Smooth muscle cell (in vitro differentiated cells): ENCODE measurements at regions not wholly inside any gene's neighbourhood (a gene's known extent, or its start where the extent isn't known, plus 50 kb on each side); places are given as distances from the start of the nearest gene placed in this dataset.

Experiments used
- DNase-seq: peaks from one replicate; lab custom pipeline; 2025; ENCODE audit not compliant: unreplicated experiment; lab: John Stamatoyannopoulos, UW
- H2AFZ ChIP-seq: fragments of 200-600 bp; sonication (generic); 2 replicates; pipeline ENCODE4 v1.6.0; 2016; ENCODE audit warnings: antibody characterized with exemption, low read depth, mild to moderate bottlenecking
- H3F3A ChIP-seq: fragments of 200-600 bp; sonication (generic); 2 replicates; pipeline ENCODE4 v1.6.0; 2017; ENCODE audit warnings: antibody characterized with exemption, low read depth
- H3K27ac ChIP-seq: fragments of 200-600 bp; sonication (generic); 2 replicates; pipeline ENCODE4 v1.5.1; 2016; ENCODE audit warnings: low read depth, mild to moderate bottlenecking
- H3K27me3 ChIP-seq: fragments of 200-600 bp; sonication (generic); 2 replicates; pipeline ENCODE4 v1.6.1; 2016; ENCODE audit warnings: low read depth, mild to moderate bottlenecking
- H3K36me3 ChIP-seq: fragments of 200-600 bp; sonication (generic); 2 replicates; pipeline ENCODE4 v1.5.1; 2016; ENCODE audit warnings: low read depth
- H3K4me1 ChIP-seq: fragments of 200-600 bp; sonication (generic); 2 replicates; pipeline ENCODE4 v1.5.1; 2016; ENCODE audit warnings: low read depth
- H3K4me2 ChIP-seq: fragments of 200-600 bp; sonication (generic); 2 replicates; pipeline ENCODE4 v1.6.0; 2016; ENCODE audit warnings: mild to moderate bottlenecking
- H3K4me3 ChIP-seq: fragments of 200-600 bp; sonication (generic); 2 replicates; pipeline ENCODE4 v1.5.1; 2016; ENCODE audit warnings: mild to moderate bottlenecking
- H3K79me2 ChIP-seq: fragments of 200-600 bp; sonication (generic); 2 replicates; pipeline ENCODE4 v1.6.0; 2016; ENCODE audit warnings: low read depth, mild to moderate bottlenecking
- H3K9ac ChIP-seq: fragments of 200-600 bp; sonication (generic); 2 replicates; pipeline ENCODE4 v1.6.0; 2016; ENCODE audit warnings: low read depth
- H3K9me3 ChIP-seq: fragments of 200-600 bp; sonication (generic); replicated peaks from 2 replicates; pipeline ENCODE4 v1.5.1; 2016; ENCODE audit warnings: low read depth
- H4K20me1 ChIP-seq: fragments of 200-600 bp; sonication (generic); 2 replicates; pipeline ENCODE4 v1.6.0; 2016; ENCODE audit warnings: low read depth
- WGBS: methylation state at CpG from one replicate; pipeline ENCODE4 v1.1.7; 2016; ENCODE audit warnings: low lambda C conversion rate; 5-methylcytosine and 5-hydroxymethylcytosine counted together
- TF ChIP-seq, protein P1 (sequence below): fragments of 200-600 bp; sonication (generic); IDR thresholded peaks from 2 replicates; pipeline ENCODE4 v1.5.1; 2017; ENCODE audit warnings: borderline replicate concordance, mild to moderate bottlenecking, antibody characterized with exemption; ENCODE audit not compliant: insufficient read depth, poor library complexity, severe bottlenecking

DNA sequence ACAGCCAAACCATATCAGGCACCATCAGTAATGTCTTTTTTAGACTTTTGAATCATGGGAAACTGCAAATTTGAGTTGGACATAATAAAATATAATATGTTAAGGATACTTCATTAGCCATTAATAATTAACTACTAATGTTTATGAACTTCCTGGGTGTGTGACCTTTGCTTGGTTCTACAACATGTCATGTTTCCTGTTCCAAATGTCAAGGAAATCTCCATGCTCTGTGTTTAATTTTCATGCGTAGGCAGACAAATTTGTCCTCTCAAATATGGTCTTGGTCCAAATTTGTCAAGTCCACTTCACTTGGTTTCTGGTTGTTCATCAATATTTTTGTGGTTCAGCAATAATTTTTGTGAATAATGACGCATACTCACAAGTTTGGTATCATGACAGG is 410.5 kb downstream of the BMP2 start:
- WGBS: 96% methylated on average over 2 of the region's 2 CpGs
- no peaks in the 10 kb centered on the region for H3K4me1 ChIP-seq

DNA sequence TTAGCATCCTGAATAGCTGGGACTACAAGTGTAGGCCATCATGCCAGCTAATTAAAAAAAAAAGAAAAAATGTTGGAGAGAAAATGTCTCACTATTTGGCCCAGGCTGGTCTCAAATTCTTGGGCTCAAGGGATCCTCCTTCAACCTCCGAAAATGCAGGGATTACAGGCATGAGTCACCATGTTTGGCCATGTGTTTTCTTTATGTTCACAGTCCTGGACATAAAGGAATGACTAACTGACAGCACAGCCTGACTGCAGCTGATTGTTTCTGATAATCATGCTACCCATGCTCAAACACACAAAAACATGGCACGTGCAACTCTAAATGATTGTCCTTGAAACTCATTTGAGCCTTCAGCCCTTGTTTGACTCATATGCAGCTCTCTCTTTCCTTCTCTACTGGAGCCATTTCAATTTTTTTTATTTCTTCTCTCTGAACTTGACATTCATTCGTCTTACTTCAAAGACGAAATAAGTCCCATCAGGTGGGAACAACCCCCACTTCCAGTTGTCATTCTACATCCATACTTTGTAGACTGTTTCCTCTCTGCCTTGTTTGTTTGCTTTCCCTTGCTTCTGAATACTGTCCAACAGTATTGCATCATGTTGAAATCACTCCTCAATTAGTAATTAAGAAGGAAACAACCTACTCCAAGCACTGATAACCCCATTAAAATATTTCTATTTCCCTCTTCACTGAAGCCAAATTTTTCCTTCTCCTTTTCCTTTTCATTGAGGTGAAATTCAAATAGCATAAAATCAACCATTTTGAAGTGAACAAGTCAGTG is 413.0 kb downstream of the BMP2 start:
- 61% methylated on average over 4 of the region's 4 CpGs for WGBS
- Histone ChIP-seq H3K79me2 (no peaks in the 10 kb centered on the region), H3K4me1 (no peaks in the 10 kb centered on the region), H3K4me2 (no peak overlapping the region), H3K9me3 (no peaks in the 10 kb centered on the region), H3K27ac (no peak overlapping the region), H3K27me3 (no peaks in the 10 kb centered on the region), H3K36me3 (no peaks in the 10 kb centered on the region), H3K4me3 (no peak overlapping the region), H4K20me1 (no peaks in the 10 kb centered on the region), H3F3A (no peaks in the 10 kb centered on the region), H3K9ac (no peak overlapping the region), H2AFZ (no peak overlapping the region)
- TF ChIP-seq, protein P1, sequence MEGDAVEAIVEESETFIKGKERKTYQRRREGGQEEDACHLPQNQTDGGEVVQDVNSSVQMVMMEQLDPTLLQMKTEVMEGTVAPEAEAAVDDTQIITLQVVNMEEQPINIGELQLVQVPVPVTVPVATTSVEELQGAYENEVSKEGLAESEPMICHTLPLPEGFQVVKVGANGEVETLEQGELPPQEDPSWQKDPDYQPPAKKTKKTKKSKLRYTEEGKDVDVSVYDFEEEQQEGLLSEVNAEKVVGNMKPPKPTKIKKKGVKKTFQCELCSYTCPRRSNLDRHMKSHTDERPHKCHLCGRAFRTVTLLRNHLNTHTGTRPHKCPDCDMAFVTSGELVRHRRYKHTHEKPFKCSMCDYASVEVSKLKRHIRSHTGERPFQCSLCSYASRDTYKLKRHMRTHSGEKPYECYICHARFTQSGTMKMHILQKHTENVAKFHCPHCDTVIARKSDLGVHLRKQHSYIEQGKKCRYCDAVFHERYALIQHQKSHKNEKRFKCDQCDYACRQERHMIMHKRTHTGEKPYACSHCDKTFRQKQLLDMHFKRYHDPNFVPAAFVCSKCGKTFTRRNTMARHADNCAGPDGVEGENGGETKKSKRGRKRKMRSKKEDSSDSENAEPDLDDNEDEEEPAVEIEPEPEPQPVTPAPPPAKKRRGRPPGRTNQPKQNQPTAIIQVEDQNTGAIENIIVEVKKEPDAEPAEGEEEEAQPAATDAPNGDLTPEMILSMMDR: no peak
- no peak for DNase-seq

More for the DNA sequence above, 410.5 kb downstream of the BMP2 start:
- no peak overlapping the region for H3K27ac ChIP-seq
- H3K36me3 ChIP-seq: no peaks in the 10 kb centered on the region
- no peak for DNase-seq
- no peaks in the 10 kb centered on the region for H3K27me3 ChIP-seq
- H3K4me3 ChIP-seq: no peak overlapping the region
- no peaks in the 10 kb centered on the region for H3F3A ChIP-seq
- no peak overlapping the region for H3K4me2 ChIP-seq
- TF ChIP-seq, protein P1: no peak
- no peaks in the 10 kb centered on the region for H3K79me2 ChIP-seq
- no peak overlapping the region for H3K9ac ChIP-seq
- no peak overlapping the region for H2AFZ ChIP-seq
- H4K20me1 ChIP-seq: no peaks in the 10 kb centered on the region
- no peaks in the 10 kb centered on the region for H3K9me3 ChIP-seq

DNA sequence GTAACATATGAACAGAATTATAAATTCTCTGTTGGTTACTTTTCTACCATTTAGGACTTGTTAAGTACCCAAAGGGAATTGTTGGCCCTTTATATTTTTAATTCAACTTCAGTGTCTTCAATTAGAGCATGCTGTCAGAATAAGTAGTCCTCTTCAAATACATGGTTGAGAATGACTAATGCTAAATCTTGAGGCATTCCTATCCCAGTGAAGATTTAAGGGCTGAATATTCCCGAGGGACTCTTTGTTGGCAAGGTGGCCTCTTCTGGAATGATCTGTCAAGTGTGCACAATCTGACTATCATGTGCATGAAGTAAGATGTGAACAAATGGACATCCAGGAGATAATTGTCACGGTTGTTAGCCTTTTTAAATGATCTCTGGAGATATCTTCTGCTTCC is 421.7 kb downstream of the BMP2 start:
- Histone ChIP-seq H3K4me1 (no peaks in the 10 kb centered on the region), H2AFZ (no peak overlapping the region), H3K27me3 (no peaks in the 10 kb centered on the region), H3K27ac (no peak overlapping the region), H3F3A (no peaks in the 10 kb centered on the region), H3K79me2 (no peaks in the 10 kb centered on the region), H4K20me1 (no peaks in the 10 kb centered on the region), H3K9me3 (no peaks in the 10 kb centered on the region), H3K9ac (no peak overlapping the region), H3K4me2 (no peak overlapping the region), H3K36me3 (no peaks in the 10 kb centered on the region), H3K4me3 (no peak overlapping the region)
- WGBS: 70% methylated on average over 2 of the region's 2 CpGs
- TF ChIP-seq, protein P1: no peak
- no peak for DNase-seq

DNA sequence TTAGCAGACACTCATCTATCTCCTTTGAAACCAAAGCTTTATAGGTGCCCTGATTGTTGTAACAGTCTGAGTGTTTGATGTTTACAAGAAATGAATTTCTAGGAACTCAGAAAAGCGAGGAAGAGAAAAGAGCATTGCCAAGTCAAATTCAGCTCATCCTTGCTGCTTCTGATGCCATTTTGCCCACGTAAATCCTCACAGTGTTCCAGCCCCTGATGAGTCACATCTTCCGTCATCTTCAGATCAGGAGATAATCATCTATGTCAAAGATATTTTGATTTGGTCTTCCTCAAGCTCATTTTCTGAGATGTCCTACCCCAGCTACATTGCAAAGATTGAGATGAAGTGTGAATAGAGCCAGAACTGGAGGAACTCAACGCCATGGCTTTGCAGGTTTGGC is 426.2 kb downstream of the BMP2 start:
- no peak for DNase-seq
- TF ChIP-seq, protein P1: no peak
- Histone ChIP-seq H3F3A (no peaks in the 10 kb centered on the region), H3K4me3 (no peak overlapping the region), H3K79me2 (no peaks in the 10 kb centered on the region), H3K36me3 (no peaks in the 10 kb centered on the region), H3K9me3 (no peaks in the 10 kb centered on the region), H2AFZ (no peak overlapping the region), H3K27me3 (no peaks in the 10 kb centered on the region), H3K9ac (no peak overlapping the region), H3K27ac (no peak overlapping the region), H4K20me1 (no peaks in the 10 kb centered on the region), H3K4me2 (no peak overlapping the region), H3K4me1 (no peaks in the 10 kb centered on the region)
- WGBS: 79% methylated on average over 4 of the region's 4 CpGs
